Fibroblast of skin of right biceps (primary cell): ENCODE measurements at regions not wholly inside any gene's neighbourhood (a gene's known extent, or its start where the extent isn't known, plus 50 kb on each side); places are given as distances from the start of the nearest gene placed in this dataset.

Experiments used
- DNase-seq: peaks from one replicate; pipeline ENCODE4 v3.0.0-alpha.2; 2013

GRCh38 chr18:51862051-51862715, 477.8 kb upstream of the DCC start:
- no peak for DNase-seq

GRCh38 chr18:51864219-51864965, 475.6 kb upstream of the DCC start:
- no peak for DNase-seq

GRCh38 chr18:51865538-51865937, 474.5 kb upstream of the DCC start:
- no peak for DNase-seq

GRCh38 chr18:51867767-51868166, 472.2 kb upstream of the DCC start:
- DNase-seq: peak; percentile 24

- no peak for DNase-seq
Measured at GRCh38 chr18:51878724-51879123, 461.3 kb upstream of the DCC start.

GRCh38 chr18:51879329-51879728, 460.7 kb upstream of the DCC start:
- no peak for DNase-seq

- DNase-seq: no peak
Measured at GRCh38 chr18:51881394-51881793, 458.6 kb upstream of the DCC start.

GRCh38 chr18:51884039-51884438, 456.0 kb upstream of the DCC start:
- DNase-seq: no peak

GRCh38 chr18:51890762-51891161, 449.2 kb upstream of the DCC start:
- peak; percentile 43 for DNase-seq

- DNase-seq: no peak
Measured at GRCh38 chr18:51891876-51892275, 448.1 kb upstream of the DCC start.

- DNase-seq: no peak
Measured at GRCh38 chr18:51897884-51898283, 442.1 kb upstream of the DCC start.

- no peak for DNase-seq
Measured at GRCh38 chr18:51907687-51908597, 432.1 kb upstream of the DCC start.

- no peak for DNase-seq
Measured at GRCh38 chr18:51908598-51908944, 431.4 kb upstream of the DCC start.

GRCh38 chr18:51911584-51911983, 428.4 kb upstream of the DCC start:
- no peak for DNase-seq

- no peak for DNase-seq
Measured at GRCh38 chr18:51912381-51912780, 427.6 kb upstream of the DCC start.

GRCh38 chr18:51915176-51915575, 424.8 kb upstream of the DCC start:
- DNase-seq: no peak

GRCh38 chr18:51921862-51922261, 418.1 kb upstream of the DCC start:
- DNase-seq: no peak

GRCh38 chr18:51933903-51934302, 406.1 kb upstream of the DCC start:
- no peak for DNase-seq

GRCh38 chr18:51936115-51936514, 403.9 kb upstream of the DCC start:
- DNase-seq: no peak

GRCh38 chr18:51941999-51942398, 398.0 kb upstream of the DCC start:
- DNase-seq: no peak

GRCh38 chr18:51943281-51943680, 396.7 kb upstream of the DCC start:
- DNase-seq: no peak

GRCh38 chr18:51946946-51947345, 393.1 kb upstream of the DCC start:
- DNase-seq: no peak

- DNase-seq: no peak
Measured at GRCh38 chr18:51952844-51953243, 387.2 kb upstream of the DCC start.

GRCh38 chr18:51953521-51953920, 386.5 kb upstream of the DCC start:
- no peak for DNase-seq
